HCT116 (cell line): ENCODE measurements at regions not wholly inside any gene's neighbourhood (a gene's known extent, or its start where the extent isn't known, plus 50 kb on each side); places are given as distances from the start of the nearest gene placed in this dataset.

Source experiments
- ATAC-seq: fragments of 200-7000 bp; cut with Tn5 transposase; 2 replicates; pipeline ENCODE4 v1.9.1; 2020; ENCODE audit warnings: mild to moderate bottlenecking, moderate library complexity
- BruUV-seq: library from RNA; stranded (reverse); fragments of 400-500 nt; replicated peaks from 2 replicates; lab custom pipeline; 2021; lab: Mats Ljungman, UMichigan
- CTCF ChIA-PET: fragments of 300-600 bp; sonication (Branson Sonifier 250); formaldehyde crosslinking; loops from one replicate; lab custom pipeline; 2021; ENCODE audit warnings: antibody characterized with exemption; lab: Charles Lee
- POLR2A ChIA-PET: fragments of 300-600, 350-600 bp; sonication (Branson Sonifier 250); formaldehyde crosslinking; loops from one replicate; lab custom pipeline; 2021; ENCODE audit warnings: antibody characterized with exemption; lab: Charles Lee
- RAD21 ChIA-PET, 2 experiments: fragments of 300-600 bp; sonication (Branson Sonifier 250); formaldehyde crosslinking; loops; one replicate each; lab custom pipeline; 2023; ENCODE audit warnings: low total read pairs in 2 of 2; ENCODE audit not compliant: uncharacterized antibody in 2 of 2, unreplicated experiment in 2 of 2, low non-redundant PET in 1 of 2; lab: Charles Lee
- DNase-seq: peaks from one replicate; pipeline ENCODE4 v3.0.0-alpha.2; 2010; ENCODE audit warnings: low read depth, low spot score
- H2AFZ ChIP-seq: fragments of 200-600 bp; shearing (Covaris generic), sonication (generic); 2 replicates; pipeline ENCODE4 v1.6.1; 2017; ENCODE audit warnings: low read depth, mixed run types, mixed read lengths, antibody characterized with exemption, low read length; ENCODE audit not compliant: poor library complexity, severe bottlenecking
- H3K27ac ChIP-seq: 2 replicates; pipeline ENCODE4 v1.5.1; 2012; ENCODE audit warnings: low read depth, low read length
- H3K27me3 ChIP-seq: fragments of 200-600 bp; sonication (generic); 2 replicates; pipeline ENCODE4 v1.6.1; 2016; ENCODE audit warnings: mixed run types, low read length, mixed read lengths; ENCODE audit not compliant: insufficient read depth
- H3K36me3 ChIP-seq, 2 experiments: fragments of 200-500 bp in 1 of 2; fragments of 200-600 bp in 1 of 2; sonication (Bioruptor generic) in 1 of 2; sonication (generic) in 1 of 2; 2 replicates each; pipeline versions ENCODE4 v1.5.1 to v1.6.1; 2014 to 2016; ENCODE audit warnings: low read length in 2 of 2, inconsistent platforms in 1 of 2, mixed read lengths in 1 of 2, mixed run types in 1 of 2; ENCODE audit not compliant: insufficient read depth in 2 of 2, control insufficient read depth in 1 of 2
- H3K4me1 ChIP-seq, 2 experiments: fragments of 200-600 bp in 1 of 2; sonication (generic) in 1 of 2; 2 replicates each; pipeline versions ENCODE4 v1.5.1 to v1.6.1; 2012 to 2017; ENCODE audit warnings: low read length in 2 of 2, inconsistent platforms in 1 of 2, mild to moderate bottlenecking in 1 of 2, mixed read lengths in 1 of 2, mixed run types in 1 of 2, moderate library complexity in 1 of 2; ENCODE audit not compliant: insufficient read depth in 2 of 2, control insufficient read depth in 1 of 2
- H3K4me2 ChIP-seq: fragments of 200-600 bp; sonication (generic); 2 replicates; pipeline ENCODE4 v1.6.1; 2017; ENCODE audit warnings: mixed run types, low read length, mixed read lengths
- H3K4me3 ChIP-seq, 2 experiments: fragments of 200-600 bp in 1 of 2; sonication (generic) in 1 of 2; replicated peaks in 1 of 2; 2 replicates each; pipeline ENCODE4 v1.5.1; 2011 to 2016; ENCODE audit warnings: low read length in 2 of 2, control low read depth in 1 of 2, low read depth in 1 of 2, mild to moderate bottlenecking in 1 of 2, mixed read lengths in 1 of 2, mixed run types in 1 of 2
- H3K79me2 ChIP-seq: fragments of 200-600 bp; sonication (generic); 2 replicates; pipeline ENCODE4 v1.6.1; 2017; ENCODE audit warnings: mild to moderate bottlenecking, mixed run types, low read length, moderate library complexity, mixed read lengths; ENCODE audit not compliant: insufficient read depth
- H3K9ac ChIP-seq: fragments of 200-600 bp; sonication (generic); 2 replicates; pipeline ENCODE4 v1.6.1; 2016; ENCODE audit warnings: low read length, mixed read lengths
- H3K9me2 ChIP-seq: fragments of 200-600 bp; sonication (generic), shearing (Covaris generic); 2 replicates; pipeline ENCODE4 v1.6.1; 2017; ENCODE audit warnings: mixed run types, mild to moderate bottlenecking, moderate library complexity; ENCODE audit not compliant: insufficient read depth
- H3K9me3 ChIP-seq, 2 experiments: fragments of 200-500 bp in 1 of 2; fragments of 200-600 bp in 1 of 2; sonication (Bioruptor generic) in 1 of 2; sonication (generic) in 1 of 2; 2 replicates each; pipeline ENCODE4 v1.6.1; 2014 to 2017; ENCODE audit warnings: low read length in 2 of 2, mixed read lengths in 2 of 2, inconsistent platforms in 1 of 2, low read depth in 1 of 2, mild to moderate bottlenecking in 1 of 2, mixed run types in 1 of 2, moderate library complexity in 1 of 2; ENCODE audit not compliant: control insufficient read depth in 1 of 2, insufficient read depth in 1 of 2
- H4K20me1 ChIP-seq: fragments of 200-600 bp; sonication (generic), shearing (Covaris generic); 2 replicates; pipeline ENCODE4 v1.6.1; 2017; ENCODE audit warnings: mixed run types, mild to moderate bottlenecking, moderate library complexity; ENCODE audit not compliant: insufficient read depth
- CBX3 ChIP-seq: IDR thresholded peaks from 2 replicates; pipeline ENCODE4 v1.6.1; 2012; ENCODE audit warnings: low read depth
- CEBPB ChIP-seq: IDR thresholded peaks from 2 replicates; pipeline ENCODE4 v1.6.1; 2012; ENCODE audit warnings: low read depth
- ELF1 ChIP-seq: IDR thresholded peaks from 2 replicates; pipeline ENCODE4 v1.6.1; 2012; ENCODE audit warnings: low read depth, borderline replicate concordance
- EZH2 ChIP-seq: fragments of 200-600 bp; sonication (generic); IDR thresholded peaks from 2 replicates; pipeline ENCODE4 v1.6.1; 2017; ENCODE audit warnings: antibody characterized with exemption, mixed run types
- FOSL1 ChIP-seq: IDR thresholded peaks from 2 replicates; pipeline ENCODE4 v1.6.1; 2012; ENCODE audit warnings: low read depth
- POLR2A ChIP-seq: IDR thresholded peaks from 2 replicates; pipeline ENCODE4 v1.7.0; 2011; ENCODE audit warnings: borderline replicate concordance; ENCODE audit not compliant: insufficient read depth, insufficient read length; ENCODE audit errors: extremely low read depth
- POLR2AphosphoS5 ChIP-seq: IDR thresholded peaks from 2 replicates; pipeline ENCODE4 v1.6.1; 2011; ENCODE audit warnings: mild to moderate bottlenecking, low read depth, low read length, moderate library complexity
- SP1 ChIP-seq: IDR thresholded peaks from 2 replicates; pipeline ENCODE4 v1.6.1; 2012; ENCODE audit warnings: low read depth
- TCF7L2 ChIP-seq: IDR thresholded peaks from 2 replicates; pipeline ENCODE4 v1.7.0; 2011; ENCODE audit warnings: borderline replicate concordance, inconsistent platforms; ENCODE audit not compliant: insufficient read depth, insufficient read length; ENCODE audit errors: extremely low read depth
- intact Hi-C: fragments of 100-400 bp; cut with micrococcal nuclease; formaldehyde crosslinking; loops from 2 replicates; pipeline ENCODE4 v1.10.0; 2022
- TF ChIP-seq, protein P1 (sequence below): IDR thresholded peaks from 2 replicates; pipeline ENCODE4 v1.6.1; 2012; ENCODE audit warnings: low read depth
- TF ChIP-seq, protein P2 (sequence below): IDR thresholded peaks from 2 replicates; pipeline ENCODE4 v1.6.1; 2011; ENCODE audit warnings: mild to moderate bottlenecking, low read length, moderate library complexity; ENCODE audit not compliant: insufficient replicate concordance; ENCODE audit errors: extremely low read depth

DNA sequence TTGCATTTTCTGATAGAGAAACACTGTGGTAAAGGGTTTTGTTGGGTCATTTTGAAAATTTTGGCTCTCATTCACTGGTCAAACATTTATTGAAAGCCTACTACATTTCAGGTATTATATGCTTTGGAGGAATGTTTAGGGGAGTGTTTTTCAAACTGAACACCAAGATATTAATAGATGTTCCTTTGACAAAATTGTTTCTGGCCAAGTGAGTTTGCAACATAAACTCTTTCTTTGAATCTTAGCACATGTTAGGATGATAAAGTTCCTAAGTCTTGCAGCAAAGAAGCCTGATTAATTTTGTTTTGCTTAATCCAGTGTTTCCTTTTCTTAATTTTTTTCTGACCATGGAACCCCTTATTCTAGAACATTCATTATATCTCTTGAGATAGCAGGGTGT lies 232.5 kb upstream of the PHYHIPL start (continued):
- TF ChIP-seq POLR2AphosphoS5 (no peak), ELF1 (no peak), EZH2 (no peak), CEBPB (no peak), CBX3 (no peak), SP1 (no peak), FOSL1 (no peak), TCF7L2 (no peak), POLR2A (no peak)

DNA sequence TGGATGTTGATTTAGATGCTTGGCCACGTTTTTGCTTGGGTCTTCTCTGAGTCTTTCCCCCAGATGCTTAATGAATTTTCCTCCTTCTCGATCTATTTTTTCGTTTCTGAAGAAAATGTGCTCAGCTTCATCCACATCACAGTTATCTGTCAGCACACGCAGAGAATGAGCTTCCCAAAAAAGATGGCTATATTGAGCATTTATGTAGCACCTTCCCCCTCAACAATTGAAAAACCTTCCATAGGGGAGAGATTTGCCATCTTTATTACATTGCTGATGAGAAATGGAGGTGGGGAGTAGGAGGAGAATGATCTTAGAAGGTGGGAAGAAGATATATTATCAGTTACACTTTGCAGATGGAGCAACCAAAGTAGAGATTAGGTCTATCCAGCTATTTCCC lies 228.1 kb upstream of the PHYHIPL start:
- ChIA-PET RAD21 (no interaction called here), CTCF (interaction anchor here (1.2 kb wide), 1 partner anchor 674 kb away, joined by 3 read pairs; no protein-coding TSS in a partner anchor), POLR2A (no interaction called here)
- intact Hi-C loops, result no loop called here
- no TSS peak for BruUV-seq
- H3K9me2 ChIP-seq, result no peaks in the 10 kb centered on the region
- no peaks in the 10 kb centered on the region for H3K9me3 ChIP-seq
- H3K36me3 ChIP-seq, result no peaks in the 10 kb centered on the region
- no peak overlapping the region for H2AFZ ChIP-seq
- TF ChIP-seq, protein P1, sequence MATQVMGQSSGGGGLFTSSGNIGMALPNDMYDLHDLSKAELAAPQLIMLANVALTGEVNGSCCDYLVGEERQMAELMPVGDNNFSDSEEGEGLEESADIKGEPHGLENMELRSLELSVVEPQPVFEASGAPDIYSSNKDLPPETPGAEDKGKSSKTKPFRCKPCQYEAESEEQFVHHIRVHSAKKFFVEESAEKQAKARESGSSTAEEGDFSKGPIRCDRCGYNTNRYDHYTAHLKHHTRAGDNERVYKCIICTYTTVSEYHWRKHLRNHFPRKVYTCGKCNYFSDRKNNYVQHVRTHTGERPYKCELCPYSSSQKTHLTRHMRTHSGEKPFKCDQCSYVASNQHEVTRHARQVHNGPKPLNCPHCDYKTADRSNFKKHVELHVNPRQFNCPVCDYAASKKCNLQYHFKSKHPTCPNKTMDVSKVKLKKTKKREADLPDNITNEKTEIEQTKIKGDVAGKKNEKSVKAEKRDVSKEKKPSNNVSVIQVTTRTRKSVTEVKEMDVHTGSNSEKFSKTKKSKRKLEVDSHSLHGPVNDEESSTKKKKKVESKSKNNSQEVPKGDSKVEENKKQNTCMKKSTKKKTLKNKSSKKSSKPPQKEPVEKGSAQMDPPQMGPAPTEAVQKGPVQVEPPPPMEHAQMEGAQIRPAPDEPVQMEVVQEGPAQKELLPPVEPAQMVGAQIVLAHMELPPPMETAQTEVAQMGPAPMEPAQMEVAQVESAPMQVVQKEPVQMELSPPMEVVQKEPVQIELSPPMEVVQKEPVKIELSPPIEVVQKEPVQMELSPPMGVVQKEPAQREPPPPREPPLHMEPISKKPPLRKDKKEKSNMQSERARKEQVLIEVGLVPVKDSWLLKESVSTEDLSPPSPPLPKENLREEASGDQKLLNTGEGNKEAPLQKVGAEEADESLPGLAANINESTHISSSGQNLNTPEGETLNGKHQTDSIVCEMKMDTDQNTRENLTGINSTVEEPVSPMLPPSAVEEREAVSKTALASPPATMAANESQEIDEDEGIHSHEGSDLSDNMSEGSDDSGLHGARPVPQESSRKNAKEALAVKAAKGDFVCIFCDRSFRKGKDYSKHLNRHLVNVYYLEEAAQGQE, result no peak
- no peak for TF ChIP-seq TCF7L2
- TF ChIP-seq SP1, result no peak
- TF ChIP-seq CBX3, result no peak
- TF ChIP-seq, protein P2, sequence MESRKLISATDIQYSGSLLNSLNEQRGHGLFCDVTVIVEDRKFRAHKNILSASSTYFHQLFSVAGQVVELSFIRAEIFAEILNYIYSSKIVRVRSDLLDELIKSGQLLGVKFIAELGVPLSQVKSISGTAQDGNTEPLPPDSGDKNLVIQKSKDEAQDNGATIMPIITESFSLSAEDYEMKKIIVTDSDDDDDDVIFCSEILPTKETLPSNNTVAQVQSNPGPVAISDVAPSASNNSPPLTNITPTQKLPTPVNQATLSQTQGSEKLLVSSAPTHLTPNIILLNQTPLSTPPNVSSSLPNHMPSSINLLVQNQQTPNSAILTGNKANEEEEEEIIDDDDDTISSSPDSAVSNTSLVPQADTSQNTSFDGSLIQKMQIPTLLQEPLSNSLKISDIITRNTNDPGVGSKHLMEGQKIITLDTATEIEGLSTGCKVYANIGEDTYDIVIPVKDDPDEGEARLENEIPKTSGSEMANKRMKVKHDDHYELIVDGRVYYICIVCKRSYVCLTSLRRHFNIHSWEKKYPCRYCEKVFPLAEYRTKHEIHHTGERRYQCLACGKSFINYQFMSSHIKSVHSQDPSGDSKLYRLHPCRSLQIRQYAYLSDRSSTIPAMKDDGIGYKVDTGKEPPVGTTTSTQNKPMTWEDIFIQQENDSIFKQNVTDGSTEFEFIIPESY, result no peak
- no peak for TF ChIP-seq ELF1
- peaks cover 3 to 12% of the 10 kb centered on the region in 2 experiments; a peak in 3 of 4 replicates for H3K4me1 ChIP-seq
- no peaks in the 10 kb centered on the region for H4K20me1 ChIP-seq
- no peak overlapping the region for H3K27ac ChIP-seq
- DNase-seq, result no peak
- no peaks in the 10 kb centered on the region for H3K27me3 ChIP-seq
- no peak for ATAC-seq
- no peak overlapping the region for H3K4me3 ChIP-seq
- no peak overlapping the region for H3K4me2 ChIP-seq
- H3K79me2 ChIP-seq, result no peaks in the 10 kb centered on the region
- H3K9ac ChIP-seq, result no peak overlapping the region
